DND-41 (cell line): ENCODE measurements at regions not wholly inside any gene's neighbourhood (a gene's known extent, or its start where the extent isn't known, plus 50 kb on each side); places are given as distances from the start of the nearest gene placed in this dataset.

ENCODE experiments used
- ATAC-seq: fragments of 200-7000 bp; cut with Tn5 transposase; 3 replicates; pipeline ENCODE4 v1.9.1; 2021; ENCODE audit warnings: low read depth; ENCODE audit not compliant: insufficient read depth
- DNase-seq: peaks from one replicate; pipeline ENCODE4 v3.0.0-alpha.2; 2020
- H2AFZ ChIP-seq: 2 replicates; pipeline ENCODE4 v1.6.0; 2012; ENCODE audit warnings: low read depth, low read length
- H3K27ac ChIP-seq: 2 replicates; pipeline ENCODE4 v1.5.1; 2012; ENCODE audit warnings: low read length, inconsistent platforms
- H3K27me3 ChIP-seq: fragments of 200-600 bp; sonication (generic); 2 replicates; pipeline ENCODE4 v1.6.0; 2012; ENCODE audit warnings: low read length, mild to moderate bottlenecking, inconsistent platforms; ENCODE audit not compliant: insufficient read depth, poor library complexity
- H3K36me3 ChIP-seq: 2 replicates; pipeline ENCODE4 v1.5.1; 2012; ENCODE audit warnings: low read length, inconsistent platforms; ENCODE audit not compliant: insufficient read depth
- H3K4me1 ChIP-seq: 2 replicates; pipeline ENCODE4 v1.5.1; 2012; ENCODE audit warnings: mild to moderate bottlenecking, low read length; ENCODE audit not compliant: insufficient read depth
- H3K4me2 ChIP-seq: 2 replicates; pipeline ENCODE4 v1.6.0; 2012; ENCODE audit warnings: mild to moderate bottlenecking, moderate library complexity, low read length, inconsistent platforms; ENCODE audit not compliant: insufficient read depth
- H3K4me3 ChIP-seq, 2 experiments: fragments of 200-600 bp in 1 of 2; shearing (Covaris generic) in 1 of 2; 2 replicates each; pipeline ENCODE4 v1.5.1; 2012 to 2016; ENCODE audit warnings: inconsistent platforms in 2 of 2, low read length in 2 of 2, mild to moderate bottlenecking in 2 of 2, low read depth in 1 of 2, moderate library complexity in 1 of 2
- H3K79me2 ChIP-seq: 2 replicates; pipeline ENCODE4 v1.6.0; 2012; ENCODE audit warnings: low read length, inconsistent platforms; ENCODE audit not compliant: insufficient read depth
- H3K9ac ChIP-seq: 2 replicates; pipeline ENCODE4 v1.6.0; 2012; ENCODE audit warnings: low read depth, mild to moderate bottlenecking, inconsistent platforms, low read length, moderate library complexity
- H3K9me3 ChIP-seq: 2 replicates; pipeline ENCODE4 v1.5.1; 2012; ENCODE audit warnings: low read length, moderate library complexity, mild to moderate bottlenecking, inconsistent platforms; ENCODE audit not compliant: insufficient read depth, severe bottlenecking
- H4K20me1 ChIP-seq: 2 replicates; pipeline ENCODE4 v1.6.0; 2012; ENCODE audit warnings: low read length; ENCODE audit not compliant: insufficient read depth
- CTCF ChIP-seq: IDR thresholded peaks from 2 replicates; pipeline ENCODE4 v1.5.1; 2012; ENCODE audit warnings: borderline replicate concordance, low read length, moderate library complexity, mild to moderate bottlenecking; ENCODE audit not compliant: poor library complexity, severe bottlenecking; ENCODE audit errors: extremely low read depth
- EZH2 ChIP-seq: IDR thresholded peaks from 3 replicates; pipeline ENCODE4 v1.6.1; 2012; ENCODE audit warnings: borderline replicate concordance, low read depth, mild to moderate bottlenecking, moderate library complexity, low read length, inconsistent platforms; ENCODE audit not compliant: severe bottlenecking

GRCh38 chr1:232172563-232172962, 457.4 kb downstream of the SIPA1L2 start:
- DNase-seq = no peak
- no peak overlapping the region for H2AFZ ChIP-seq
- H3K27ac ChIP-seq = no peak overlapping the region
- H3K36me3 ChIP-seq = no peaks in the 10 kb centered on the region
- no peak for ATAC-seq
- TF ChIP-seq CTCF (no peak), EZH2 (no peak)
- no peaks in the 10 kb centered on the region for H3K4me1 ChIP-seq
- H3K9me3 ChIP-seq = no peaks in the 10 kb centered on the region
- H3K79me2 ChIP-seq = no peaks in the 10 kb centered on the region
- peaks cover 3% of the 10 kb centered on the region for H3K27me3 ChIP-seq
- no peak overlapping the region for H3K9ac ChIP-seq
- H3K4me2 ChIP-seq = no peak overlapping the region
- H4K20me1 ChIP-seq = no peaks in the 10 kb centered on the region
- H3K4me3 ChIP-seq = no peak overlapping the region

DNA sequence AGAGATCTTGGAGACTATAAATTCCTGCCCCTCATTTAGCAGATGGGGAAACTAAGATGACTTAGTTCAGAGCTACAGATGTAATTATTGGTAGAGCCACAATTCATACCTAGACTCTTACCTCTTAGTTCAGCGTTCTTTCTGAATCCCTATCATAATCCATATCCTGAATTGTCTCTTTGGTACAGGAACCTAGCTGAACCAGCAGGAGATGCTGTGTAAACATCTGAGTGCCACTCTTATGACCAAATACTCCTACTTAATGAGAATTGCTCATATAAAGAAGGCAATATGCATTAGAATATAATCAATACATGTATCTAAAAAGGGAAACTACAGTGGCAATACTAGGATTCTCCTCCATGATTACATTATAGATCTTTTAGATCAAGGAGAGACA, 459.0 kb downstream of the SIPA1L2 start:
- no peak overlapping the region for H3K27ac ChIP-seq
- H3K4me1 ChIP-seq = no peaks in the 10 kb centered on the region
- H3K79me2 ChIP-seq = no peaks in the 10 kb centered on the region
- H2AFZ ChIP-seq = no peak overlapping the region
- H3K36me3 ChIP-seq = no peaks in the 10 kb centered on the region
- TF ChIP-seq EZH2 (no peak), CTCF (no peak)
- ATAC-seq (no peak), DNase-seq (no peak)
- H4K20me1 ChIP-seq = no peaks in the 10 kb centered on the region
- H3K4me3 ChIP-seq = no peak overlapping the region
- no peaks in the 10 kb centered on the region for H3K9me3 ChIP-seq
- H3K9ac ChIP-seq = no peak overlapping the region
- peaks cover 3% of the 10 kb centered on the region for H3K27me3 ChIP-seq
- H3K4me2 ChIP-seq = no peak overlapping the region

- DNase-seq (no peak), ATAC-seq (no peak)
- Histone ChIP-seq H3K4me1 (no peaks in the 10 kb centered on the region), H3K4me3 (no peak overlapping the region), H3K9ac (no peak overlapping the region), H4K20me1 (no peaks in the 10 kb centered on the region), H3K4me2 (no peak overlapping the region), H3K36me3 (no peaks in the 10 kb centered on the region), H2AFZ (no peak overlapping the region), H3K27ac (no peak overlapping the region), H3K79me2 (no peaks in the 10 kb centered on the region), H3K27me3 (peaks cover 3% of the 10 kb centered on the region), H3K9me3 (no peaks in the 10 kb centered on the region)
- TF ChIP-seq EZH2 = no peak
- TF ChIP-seq CTCF = no peak
Observed at GRCh38 chr1:232169436-232169835, 460.5 kb downstream of the SIPA1L2 start.

GRCh38 chr1:232168508-232168907, 461.4 kb downstream of the SIPA1L2 start:
- H3K36me3 ChIP-seq = no peaks in the 10 kb centered on the region
- no peak for TF ChIP-seq EZH2
- TF ChIP-seq CTCF = no peak
- H2AFZ ChIP-seq = no peak overlapping the region
- no peak for ATAC-seq
- no peak overlapping the region for H3K27ac ChIP-seq
- no peaks in the 10 kb centered on the region for H4K20me1 ChIP-seq
- no peaks in the 10 kb centered on the region for H3K9me3 ChIP-seq
- no peaks in the 10 kb centered on the region for H3K4me1 ChIP-seq
- H3K9ac ChIP-seq = no peak overlapping the region
- H3K4me3 ChIP-seq = no peak overlapping the region
- peaks cover 3% of the 10 kb centered on the region for H3K27me3 ChIP-seq
- H3K79me2 ChIP-seq = no peaks in the 10 kb centered on the region
- H3K4me2 ChIP-seq = no peak overlapping the region
- DNase-seq = no peak
